Subcutaneous abdominal adipose tissue (tissue), 5 donors: ENCODE measurements at regions not wholly inside any gene's neighbourhood (a gene's known extent, or its start where the extent isn't known, plus 50 kb on each side); places are given as distances from the start of the nearest gene placed in this dataset.

Source experiments
- H3K27ac ChIP-seq: one replicate; pipeline ENCODE4 v1.7.0; 2013; ENCODE audit warnings: low read depth, mild to moderate bottlenecking, inconsistent platforms, low read length, moderate library complexity
- H3K27me3 ChIP-seq, 5 donors: one replicate each; pipeline ENCODE4 v1.7.0; 2013; ENCODE audit warnings: low read length in 5 of 5, inconsistent platforms in 1 of 5; ENCODE audit not compliant: control insufficient read depth in 5 of 5, insufficient read depth in 4 of 5
- H3K36me3 ChIP-seq, 5 donors: one replicate each; pipeline ENCODE4 v1.7.0; 2013; ENCODE audit warnings: low read length in 5 of 5; ENCODE audit not compliant: control insufficient read depth in 5 of 5, insufficient read depth in 5 of 5
- H3K4me1 ChIP-seq, 5 donors: one replicate each; pipeline ENCODE4 v1.7.0; 2013; ENCODE audit warnings: low read length in 5 of 5, mild to moderate bottlenecking in 3 of 5, moderate library complexity in 1 of 5; ENCODE audit not compliant: control insufficient read depth in 5 of 5, insufficient read depth in 5 of 5
- H3K4me3 ChIP-seq, 5 donors: one replicate each; pipeline ENCODE4 v1.7.0; 2013; ENCODE audit warnings: low read length in 5 of 5, low read depth in 1 of 5
- H3K9ac ChIP-seq, 5 donors: one replicate each; pipeline ENCODE4 v1.7.0; 2013; ENCODE audit warnings: low read length in 5 of 5, mild to moderate bottlenecking in 4 of 5, moderate library complexity in 3 of 5
- H3K9me3 ChIP-seq, 5 donors: one replicate each; pipeline ENCODE4 v1.7.0; 2013; ENCODE audit warnings: low read length in 5 of 5; ENCODE audit not compliant: control insufficient read depth in 5 of 5
- donor health status: healthy.
- donor health status: healthy.
- donor health status: healthy.
- donor health status: healthy.
- donor health status: healthy.

DNA sequence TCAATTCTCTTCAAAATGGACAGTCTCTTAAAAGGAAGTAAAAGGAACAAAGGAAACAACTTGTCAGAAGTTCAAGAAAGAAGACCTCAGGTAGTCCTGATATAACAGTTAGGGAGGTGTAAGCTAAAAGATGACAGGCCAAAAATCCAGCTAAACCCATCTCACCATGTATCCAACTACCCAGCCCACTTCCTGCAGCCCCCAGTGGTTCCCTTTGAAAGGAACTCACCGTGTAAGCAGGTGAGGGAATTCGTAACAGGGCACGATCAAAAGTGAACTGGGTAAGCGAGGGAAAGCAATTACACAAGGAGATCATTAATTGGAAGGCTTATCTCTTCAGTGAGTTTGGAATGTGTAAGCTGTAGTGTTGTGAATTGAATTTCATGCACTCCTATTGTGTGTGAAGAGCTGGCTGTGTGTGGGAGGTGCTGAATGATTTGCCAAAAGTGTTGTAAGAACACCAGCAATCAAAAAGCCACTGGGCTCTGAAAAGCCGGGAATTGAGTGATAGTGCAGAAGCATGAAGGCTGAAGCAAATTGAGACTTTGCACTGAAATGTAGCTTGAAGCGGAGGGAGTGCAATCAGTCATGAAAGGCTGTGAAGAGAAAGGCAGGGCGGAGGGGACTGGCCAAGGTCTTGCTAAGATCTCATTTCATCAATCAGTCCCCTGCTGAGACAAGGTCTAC, 914.2 kb upstream of the LCORL start:
- Histone ChIP-seq H3K9ac (no peak overlapping the region), H3K4me1 (no peaks in the 10 kb centered on the region), H3K27me3 (no peaks in the 10 kb centered on the region), H3K4me3 (no peak overlapping the region), H3K9me3 (peaks cover 0 to 2% (median 0%) of the 10 kb centered on the region in 5 donors), H3K27ac (no peak overlapping the region), H3K36me3 (no peaks in the 10 kb centered on the region)

DNA sequence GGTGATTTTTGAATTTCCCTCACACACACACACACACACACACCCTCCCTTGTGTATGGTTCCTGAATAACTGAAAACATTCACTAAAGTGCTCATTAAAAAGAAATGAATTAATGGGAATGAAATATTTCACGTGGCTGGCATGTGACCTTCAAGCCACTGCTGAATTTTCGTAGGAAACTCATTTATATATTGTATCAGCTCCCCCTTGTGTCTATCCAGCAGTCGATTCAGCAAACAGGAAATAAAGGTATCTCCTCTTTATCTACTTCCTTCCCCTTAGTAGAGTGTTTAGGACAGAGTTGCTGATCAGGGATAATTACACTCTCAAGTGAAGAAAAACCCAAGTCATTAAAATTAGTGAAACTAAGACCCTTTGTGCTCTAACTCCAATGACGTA, 912.6 kb upstream of the LCORL start:
- no peaks in the 10 kb centered on the region for H3K27me3 ChIP-seq
- H3K27ac ChIP-seq: no peak overlapping the region
- no peaks in the 10 kb centered on the region for H3K4me1 ChIP-seq
- peaks cover 0 to 2% (median 0%) of the 10 kb centered on the region in 5 donors for H3K9me3 ChIP-seq
- no peaks in the 10 kb centered on the region for H3K36me3 ChIP-seq
- no peak overlapping the region for H3K4me3 ChIP-seq
- H3K9ac ChIP-seq: no peak overlapping the region

DNA sequence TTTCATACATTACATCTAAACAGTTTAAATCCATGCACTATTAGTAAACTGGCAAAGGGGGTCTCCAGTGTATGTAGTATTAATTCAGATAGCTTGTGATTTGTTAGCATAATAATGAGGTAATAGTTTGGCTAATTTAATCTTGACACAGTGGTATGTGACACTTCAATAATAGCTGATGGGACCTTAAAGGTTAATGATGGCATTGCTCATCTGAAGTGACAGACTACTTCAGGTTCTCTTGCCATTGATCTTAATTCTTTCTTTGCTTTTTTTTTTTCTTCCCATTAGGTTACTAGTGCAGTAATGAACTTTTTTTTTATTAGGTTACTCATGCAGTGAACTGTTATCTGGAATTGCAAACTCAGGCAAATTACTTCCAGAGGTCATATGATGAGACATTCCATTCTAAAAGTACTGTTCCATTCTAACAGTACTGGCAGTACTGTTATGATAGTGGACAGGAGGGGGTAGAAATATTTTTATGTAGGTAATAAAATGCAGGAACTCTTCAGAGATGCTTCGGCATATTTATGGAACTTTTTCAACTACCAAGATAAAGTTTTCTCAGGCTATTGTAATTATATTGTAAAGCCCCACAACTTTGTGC, 911.3 kb upstream of the LCORL start:
- no peak overlapping the region for H3K4me3 ChIP-seq
- no peaks in the 10 kb centered on the region for H3K36me3 ChIP-seq
- no peaks in the 10 kb centered on the region for H3K4me1 ChIP-seq
- H3K27me3 ChIP-seq: no peaks in the 10 kb centered on the region
- no peak overlapping the region for H3K27ac ChIP-seq
- peaks cover 0 to 2% (median 0%) of the 10 kb centered on the region in 5 donors for H3K9me3 ChIP-seq
- no peak overlapping the region for H3K9ac ChIP-seq

DNA sequence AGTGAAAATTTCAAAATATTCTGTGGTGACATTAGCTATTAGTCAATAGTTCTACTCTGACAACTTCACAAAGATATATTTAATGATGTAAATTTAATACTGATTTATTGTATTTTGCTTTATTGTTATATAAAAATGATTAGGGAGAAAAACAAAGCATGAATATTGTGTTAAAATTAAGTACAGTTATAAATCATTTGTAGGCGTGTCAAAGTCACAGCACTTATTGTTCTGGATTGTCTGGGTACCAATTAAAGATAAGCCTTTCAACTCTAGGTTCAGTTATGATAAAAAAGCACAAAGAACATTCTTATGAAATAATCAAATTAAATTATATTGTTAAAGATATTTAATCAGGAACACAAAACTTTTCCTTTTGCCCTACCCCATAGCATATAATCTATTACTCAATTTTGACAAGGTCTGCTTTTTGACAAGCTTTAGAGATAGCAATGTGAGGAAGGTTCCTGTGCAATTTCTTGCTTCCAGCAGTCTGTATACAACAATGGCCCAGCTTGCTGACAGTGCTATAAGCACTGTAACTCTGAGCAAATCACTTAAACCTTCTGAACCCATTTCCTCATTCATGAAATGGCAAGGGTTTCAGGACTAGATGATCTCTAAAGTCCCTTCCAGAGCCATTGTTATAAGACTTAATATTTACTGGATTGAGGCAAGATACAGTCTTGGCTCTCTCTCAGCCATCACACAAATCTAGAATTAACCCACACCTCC, 910.3 kb upstream of the LCORL start:
- Histone ChIP-seq H3K9ac (no peak overlapping the region), H3K27ac (no peak overlapping the region), H3K4me3 (no peak overlapping the region), H3K4me1 (no peaks in the 10 kb centered on the region), H3K9me3 (peaks cover 0 to 4% (median 0%) of the 10 kb centered on the region in 5 donors), H3K27me3 (no peaks in the 10 kb centered on the region), H3K36me3 (no peaks in the 10 kb centered on the region)

DNA sequence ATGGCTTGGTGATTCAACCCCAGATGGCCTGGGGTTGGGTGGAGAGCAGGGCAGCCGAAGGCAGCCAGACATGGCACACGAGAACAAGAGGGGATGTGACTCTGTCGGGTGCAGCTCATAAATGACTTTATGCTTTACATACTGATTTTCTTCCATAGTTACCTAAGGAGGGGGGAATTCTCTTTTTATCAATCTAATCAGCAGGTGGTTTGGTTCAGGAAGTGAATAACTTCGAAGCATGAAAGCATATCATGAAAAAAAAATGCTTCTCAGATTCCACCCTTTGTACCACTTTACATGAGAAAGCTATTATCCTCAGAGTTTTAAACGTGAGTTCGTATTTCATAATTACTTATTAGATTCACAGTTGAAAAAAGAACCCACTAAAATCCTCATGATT, 908.9 kb upstream of the LCORL start:
- peaks cover 0 to 5% (median 0%) of the 10 kb centered on the region in 5 donors for H3K9me3 ChIP-seq
- no peak overlapping the region for H3K27ac ChIP-seq
- no peaks in the 10 kb centered on the region for H3K27me3 ChIP-seq
- H3K4me1 ChIP-seq: no peaks in the 10 kb centered on the region
- H3K9ac ChIP-seq: no peak overlapping the region
- H3K4me3 ChIP-seq: no peak overlapping the region
- H3K36me3 ChIP-seq: no peaks in the 10 kb centered on the region

DNA sequence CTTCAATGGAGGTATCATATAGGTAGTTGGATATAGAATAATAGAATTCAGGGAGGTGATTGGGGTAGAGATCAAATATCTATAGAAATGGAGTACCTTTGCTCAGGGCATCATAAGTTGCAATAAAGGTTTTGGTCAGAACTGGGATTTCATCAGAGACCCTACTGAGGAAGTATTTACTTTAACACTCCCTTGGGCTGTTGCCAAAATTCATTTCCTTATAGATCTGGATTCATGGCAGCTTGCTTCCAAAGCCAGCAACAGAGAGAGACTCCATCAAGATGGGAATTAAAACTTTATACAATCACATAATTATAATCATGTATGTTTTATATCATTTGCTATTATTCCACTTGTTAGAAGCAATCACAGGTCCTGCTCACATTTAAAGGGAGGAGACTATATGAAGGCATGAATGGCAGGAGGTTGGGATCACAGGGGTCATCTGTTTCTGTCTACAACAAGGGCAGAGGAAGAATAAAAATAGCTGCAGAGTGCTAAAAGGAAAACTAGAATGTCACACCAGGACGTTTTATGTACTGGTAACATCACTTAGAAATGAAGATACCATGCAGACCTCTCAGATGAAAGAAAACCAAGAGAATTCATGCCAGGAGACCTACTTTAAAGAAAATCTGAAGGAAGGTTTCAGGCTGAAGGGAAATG, 902.1 kb upstream of the LCORL start:
- H3K27me3 ChIP-seq: no peaks in the 10 kb centered on the region
- H3K4me3 ChIP-seq: no peak overlapping the region
- H3K4me1 ChIP-seq: no peaks in the 10 kb centered on the region
- no peaks in the 10 kb centered on the region for H3K36me3 ChIP-seq
- no peak overlapping the region for H3K27ac ChIP-seq
- H3K9me3 ChIP-seq: peaks cover 0 to 5% (median 0%) of the 10 kb centered on the region in 5 donors
- H3K9ac ChIP-seq: no peak overlapping the region

DNA sequence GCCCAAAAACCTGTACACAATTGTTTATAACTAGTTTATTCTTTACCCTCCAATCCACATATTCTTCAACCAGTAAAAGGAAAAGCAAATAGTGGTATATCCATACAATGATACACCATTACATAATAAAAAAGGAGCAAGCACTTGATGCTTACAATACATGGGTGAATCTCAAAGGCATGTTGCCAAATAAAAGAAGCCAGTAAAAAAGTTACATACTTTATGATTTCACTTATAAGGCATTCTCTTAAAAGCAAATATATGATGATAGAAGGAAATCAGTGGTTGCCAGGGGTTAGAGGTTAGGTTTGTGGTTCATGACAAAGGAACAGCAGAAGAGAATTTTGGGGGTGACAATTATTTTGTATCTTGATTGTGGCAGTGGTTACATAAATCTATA, 896.1 kb upstream of the LCORL start:
- Histone ChIP-seq H3K4me1 (no peaks in the 10 kb centered on the region), H3K36me3 (no peaks in the 10 kb centered on the region), H3K4me3 (no peak overlapping the region), H3K27me3 (no peaks in the 10 kb centered on the region), H3K27ac (no peak overlapping the region), H3K9me3 (peaks cover 2 to 12% (median 6%) of the 10 kb centered on the region in 5 donors), H3K9ac (no peak overlapping the region)

DNA sequence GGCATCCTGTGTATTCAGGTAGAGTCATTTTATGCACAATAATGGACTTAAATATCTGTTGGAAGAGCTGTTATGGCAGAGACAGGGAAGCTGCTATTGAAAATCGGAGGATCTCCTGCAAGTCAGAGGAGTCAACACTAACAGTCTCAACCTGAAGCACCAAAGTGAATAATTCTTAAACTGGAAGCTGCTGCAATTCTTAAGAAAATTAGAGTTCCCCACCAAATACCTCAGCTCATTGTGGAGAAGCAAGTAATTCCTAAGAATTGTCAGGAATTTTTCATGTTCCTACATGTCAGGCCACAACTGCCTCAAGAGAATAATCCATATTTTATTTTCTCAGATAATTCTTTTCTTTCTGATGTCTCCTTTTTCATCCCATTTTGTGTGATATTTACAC, 892.6 kb upstream of the LCORL start:
- H3K36me3 ChIP-seq: no peaks in the 10 kb centered on the region
- H3K4me3 ChIP-seq: no peak overlapping the region
- H3K27ac ChIP-seq: no peak overlapping the region
- no peaks in the 10 kb centered on the region for H3K27me3 ChIP-seq
- no peaks in the 10 kb centered on the region for H3K4me1 ChIP-seq
- peaks cover 2 to 17% (median 10%) of the 10 kb centered on the region in 5 donors for H3K9me3 ChIP-seq
- H3K9ac ChIP-seq: no peak overlapping the region

DNA sequence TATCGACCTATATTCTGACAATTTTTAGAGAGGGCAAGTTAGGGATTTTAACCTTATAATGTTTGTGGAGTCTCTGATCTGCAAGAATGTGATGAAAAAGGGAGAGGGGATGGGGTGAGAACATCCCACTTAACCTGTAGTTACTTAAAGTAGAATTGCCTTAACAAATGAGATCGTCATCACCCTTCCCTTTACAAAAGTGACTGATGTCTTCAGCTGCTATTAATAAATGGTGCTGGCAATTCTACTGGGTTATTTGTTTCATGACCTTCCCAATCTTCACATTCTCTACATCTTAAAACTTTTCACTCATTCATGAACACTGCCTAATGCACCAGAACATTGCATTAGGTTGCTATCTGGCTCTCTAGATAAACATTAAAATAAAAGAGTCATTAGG, 873.4 kb upstream of the LCORL start:
- no peaks in the 10 kb centered on the region for H3K27me3 ChIP-seq
- no peaks in the 10 kb centered on the region for H3K4me1 ChIP-seq
- no peak overlapping the region for H3K27ac ChIP-seq
- H3K9ac ChIP-seq: no peak overlapping the region
- H3K9me3 ChIP-seq: no peaks in the 10 kb centered on the region
- H3K4me3 ChIP-seq: no peak overlapping the region
- no peaks in the 10 kb centered on the region for H3K36me3 ChIP-seq

DNA sequence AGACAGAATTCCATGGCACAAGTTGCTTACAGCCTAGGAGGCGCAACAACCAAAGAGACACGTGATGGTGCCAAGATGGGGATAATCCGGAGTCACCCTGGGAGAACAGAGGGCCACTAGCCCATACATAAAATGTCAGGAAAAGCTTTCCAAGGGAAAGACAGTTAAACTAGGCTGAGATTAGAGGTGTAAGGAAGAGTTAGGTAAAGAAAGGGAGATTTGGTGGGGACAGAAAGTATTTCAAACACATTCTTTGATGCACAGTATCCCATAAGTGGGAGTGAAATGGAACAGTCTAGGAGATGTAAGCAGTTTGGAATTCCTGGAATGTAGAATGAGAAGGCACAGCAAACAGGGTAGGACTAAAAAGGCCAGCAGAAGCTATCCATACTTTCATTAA, 860.9 kb upstream of the LCORL start:
- H3K27ac ChIP-seq: no peak overlapping the region
- peaks cover 0 to 3% (median 0%) of the 10 kb centered on the region in 5 donors for H3K9me3 ChIP-seq
- no peak overlapping the region for H3K9ac ChIP-seq
- H3K4me1 ChIP-seq: no peaks in the 10 kb centered on the region
- no peak overlapping the region for H3K4me3 ChIP-seq
- H3K27me3 ChIP-seq: no peaks in the 10 kb centered on the region
- no peaks in the 10 kb centered on the region for H3K36me3 ChIP-seq
